GM19467 (cell line): ENCODE measurements at regions not wholly inside any gene's neighbourhood (a gene's known extent, or its start where the extent isn't known, plus 50 kb on each side); places are given as distances from the start of the nearest gene placed in this dataset.
"Not testable (repeated sequence)": the region's sequence is repeated elsewhere in the genome, so short reads cannot be mapped to it uniquely, and the experiment has no call there.

Experiments used
- ATAC-seq: cut with Tn5 transposase; IDR thresholded peaks from one replicate; pipeline ENCODE4 v1.9.1; 2021; ENCODE audit warnings: mild to moderate bottlenecking, moderate library complexity; ENCODE audit not compliant: unreplicated experiment

DNA sequence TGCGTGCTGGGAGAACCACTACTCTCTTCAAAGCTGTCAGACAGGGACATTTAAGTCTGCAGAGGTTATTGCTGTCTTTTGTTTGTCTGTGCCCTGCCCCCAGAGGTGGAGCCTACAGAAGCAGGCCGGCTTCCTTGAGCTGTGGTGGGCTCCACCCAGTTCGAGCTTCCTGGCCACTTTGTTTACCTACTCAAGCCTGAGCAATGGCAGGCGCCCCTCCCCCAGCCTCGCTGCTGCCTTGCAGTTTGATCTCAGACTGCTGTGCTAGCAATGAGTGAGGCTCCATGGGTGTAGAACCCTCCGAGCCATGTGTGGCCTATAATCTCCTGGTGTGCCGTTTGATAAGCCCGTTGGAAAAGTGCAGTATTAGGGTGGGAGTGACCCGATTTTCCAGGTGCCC, 542.5 kb upstream of the KLF4 start:
- not testable (repeated sequence) for ATAC-seq

DNA sequence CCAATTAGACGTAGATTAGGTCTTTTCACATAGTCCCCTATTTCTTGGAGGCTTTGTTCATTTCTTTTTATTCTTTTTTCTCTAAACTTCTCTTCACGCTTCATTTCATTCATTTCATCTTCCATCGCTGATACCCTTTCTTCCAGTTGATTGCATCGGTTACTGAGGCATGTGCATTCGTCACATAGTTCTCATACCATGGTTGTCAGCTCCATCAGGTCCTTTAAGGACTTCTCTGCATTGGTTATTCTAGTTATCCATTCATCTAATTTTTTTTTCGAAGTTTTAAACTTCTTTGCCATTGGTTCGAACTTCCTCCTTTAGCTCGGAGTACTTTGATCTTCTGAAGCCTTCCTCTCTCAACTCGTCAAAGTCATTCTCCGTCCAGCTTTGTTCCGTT, 541.7 kb upstream of the KLF4 start:
- ATAC-seq: not testable (repeated sequence)

DNA sequence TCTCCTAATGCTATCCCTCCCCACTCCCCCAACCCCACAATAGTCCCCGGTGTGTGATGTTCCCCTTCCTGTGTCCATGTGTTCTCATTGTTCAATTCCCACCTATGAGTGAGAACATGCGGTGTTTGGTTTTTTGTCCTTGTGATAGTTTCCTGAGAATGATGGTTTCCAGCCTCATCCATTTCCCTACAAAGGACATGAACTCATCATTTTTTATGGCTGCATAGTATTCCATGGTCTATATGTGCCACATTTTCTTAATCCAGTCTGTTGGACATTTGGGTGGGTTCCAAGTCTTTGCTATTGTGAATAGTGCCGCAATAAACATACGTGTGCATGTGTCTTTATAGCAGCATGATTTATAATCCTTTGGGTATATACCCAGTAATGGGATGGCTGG, 537.1 kb upstream of the KLF4 start:
- not testable (repeated sequence) for ATAC-seq

DNA sequence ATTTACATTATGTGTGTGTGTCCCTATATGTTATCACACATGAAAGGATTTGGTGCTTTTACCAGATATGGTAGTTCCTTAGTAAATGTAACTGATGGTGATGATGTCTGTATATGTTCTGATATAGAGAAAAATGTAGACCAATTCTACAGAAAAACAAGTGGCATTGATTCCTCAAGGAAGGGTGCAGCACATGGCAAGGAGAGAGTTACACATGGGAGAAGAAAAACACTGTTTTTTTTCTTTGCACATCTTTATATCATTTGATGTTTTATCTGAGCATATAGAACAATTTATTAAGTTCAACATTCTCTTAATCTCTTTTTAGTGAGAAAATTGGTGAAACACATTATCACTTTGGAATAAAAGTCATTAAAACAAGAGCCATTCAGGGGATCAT, 535.0 kb upstream of the KLF4 start:
- ATAC-seq: no peak

DNA sequence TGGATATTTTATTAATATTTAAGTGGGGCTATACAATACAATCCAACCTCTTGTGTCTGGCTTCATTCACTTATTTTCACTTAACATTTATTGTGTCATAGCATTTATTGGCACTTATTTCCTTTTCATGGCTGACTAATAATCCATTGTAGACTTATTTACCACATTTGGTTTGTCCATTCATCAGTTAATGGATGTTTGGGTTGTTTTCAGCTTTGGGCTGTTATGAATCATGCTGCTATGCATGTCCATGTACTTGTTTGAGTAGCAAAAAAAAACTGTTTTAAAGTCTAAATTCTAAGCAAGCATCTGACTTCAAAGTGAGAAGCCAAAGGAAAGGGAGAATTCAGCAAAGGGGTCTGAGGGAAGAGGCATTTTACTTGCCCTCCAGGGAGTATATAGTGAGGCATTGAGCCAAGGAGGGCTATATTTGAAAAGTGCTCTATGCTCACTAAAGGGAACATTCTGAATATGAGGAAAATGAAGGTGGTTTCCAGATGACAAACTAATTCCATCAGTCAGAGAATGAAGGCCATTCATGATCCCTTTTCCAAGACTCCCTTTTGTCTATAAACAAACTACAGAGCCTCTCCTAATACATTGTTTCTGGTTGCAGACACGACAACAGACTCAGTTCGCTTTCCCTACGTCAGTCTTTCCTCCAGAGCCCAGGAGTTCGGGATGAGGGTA, 532.8 kb upstream of the KLF4 start:
- ATAC-seq: no peak

DNA sequence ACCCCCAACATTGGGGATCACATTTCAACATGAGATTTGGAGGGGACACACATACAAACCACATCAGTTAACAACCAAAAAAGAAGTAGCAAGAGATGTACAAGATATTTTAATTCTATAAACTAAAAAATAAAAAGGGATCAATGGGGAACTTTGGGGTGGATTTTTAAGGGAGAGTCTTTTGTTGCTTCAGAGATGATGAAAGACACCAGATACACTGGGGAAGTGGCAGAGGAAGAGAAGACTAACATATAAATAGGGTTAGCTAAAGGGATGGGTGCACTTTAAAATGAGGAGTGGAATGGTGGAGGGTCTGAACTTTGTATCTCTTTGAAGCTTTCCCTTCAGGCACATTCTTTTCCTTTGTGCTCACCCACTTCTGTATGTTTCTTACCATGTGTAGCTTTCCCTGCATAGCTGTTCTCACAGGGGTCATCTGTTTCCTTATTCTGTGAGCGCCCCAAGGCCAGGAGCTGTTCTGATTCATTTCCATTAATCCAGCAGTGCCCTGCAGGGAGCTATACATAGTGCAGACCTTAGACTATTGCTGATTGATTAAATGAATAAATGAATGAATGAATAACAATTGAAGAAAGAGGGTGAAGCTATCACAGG, 531.6 kb upstream of the KLF4 start:
- ATAC-seq: no peak

DNA sequence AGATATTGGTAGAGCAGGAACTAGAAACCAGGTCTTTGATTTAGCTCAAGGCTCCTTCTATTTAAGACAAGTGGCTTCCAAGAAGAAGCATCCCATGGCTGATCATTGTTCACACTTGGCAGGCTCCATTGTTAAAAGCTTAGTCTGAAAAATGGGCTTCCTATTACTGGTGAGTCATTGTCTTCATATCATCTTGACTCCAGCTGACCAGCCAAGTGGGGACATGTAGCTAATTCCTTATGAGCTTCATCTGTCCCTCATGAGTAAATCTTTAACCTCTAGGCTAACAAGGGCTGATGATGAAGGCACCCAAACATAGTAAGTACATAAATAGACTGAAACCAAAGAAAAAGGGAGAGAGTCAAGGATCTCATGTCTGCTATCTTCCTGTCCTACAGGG, 530.3 kb upstream of the KLF4 start:
- no peak for ATAC-seq

DNA sequence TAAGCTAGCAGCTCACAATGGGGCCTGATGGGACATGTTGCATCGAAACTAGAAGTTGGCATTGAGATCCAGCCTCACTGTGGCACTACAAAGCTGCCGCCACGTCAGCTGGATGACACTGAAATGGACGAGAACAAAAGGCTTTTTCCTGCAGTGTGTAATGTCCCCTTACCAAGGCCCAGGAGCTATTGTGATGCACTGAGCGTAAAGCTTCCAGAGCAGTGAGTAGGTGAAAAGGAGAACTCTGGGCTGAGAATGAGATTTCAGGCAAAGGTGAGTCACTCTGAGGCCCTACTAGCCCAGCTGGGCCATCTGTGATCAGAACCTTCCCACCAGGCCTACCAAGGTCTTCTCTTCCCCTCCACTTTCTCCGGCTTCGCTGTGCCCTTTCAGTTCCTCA, 528.1 kb upstream of the KLF4 start:
- no peak for ATAC-seq

DNA sequence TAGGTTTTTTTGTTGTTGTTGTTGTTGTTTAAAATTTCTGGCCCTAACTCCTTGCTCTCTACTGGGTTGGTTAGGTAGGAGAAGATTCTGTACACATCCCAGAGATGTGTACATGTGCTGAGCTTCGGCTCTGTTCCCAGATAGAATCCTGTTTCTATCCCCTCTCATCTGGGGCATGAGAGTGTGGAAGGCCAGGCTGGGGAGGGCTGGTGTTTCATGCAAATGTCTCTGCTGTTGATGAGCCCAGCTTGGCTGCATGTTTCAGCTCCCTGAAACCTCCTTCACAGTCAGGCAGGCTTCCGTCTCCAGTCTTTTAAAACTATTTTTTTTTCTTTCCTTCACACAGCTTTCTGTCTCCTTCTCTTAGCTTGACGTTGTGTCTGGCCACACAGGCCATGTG, 526.9 kb upstream of the KLF4 start:
- no peak for ATAC-seq

DNA sequence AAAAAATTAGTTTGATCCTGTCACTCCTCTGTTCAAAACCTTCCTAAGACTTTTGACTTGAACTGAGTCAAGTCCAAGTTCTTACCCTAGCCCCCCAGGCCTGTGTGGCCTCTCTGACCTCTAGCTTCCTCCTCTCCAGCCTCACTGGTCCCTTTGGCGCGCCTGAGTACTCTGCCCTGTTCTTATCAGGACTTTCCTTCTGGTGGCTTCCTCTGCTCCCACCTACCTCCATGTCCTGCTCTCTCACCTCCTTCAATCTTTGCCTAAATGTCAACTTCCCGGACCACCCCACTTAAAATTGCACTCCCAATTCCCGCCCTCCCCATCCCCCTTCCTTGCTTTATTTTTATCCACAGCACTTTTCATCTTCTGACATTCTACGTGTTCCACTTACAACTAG, 526.1 kb upstream of the KLF4 start:
- no peak for ATAC-seq

DNA sequence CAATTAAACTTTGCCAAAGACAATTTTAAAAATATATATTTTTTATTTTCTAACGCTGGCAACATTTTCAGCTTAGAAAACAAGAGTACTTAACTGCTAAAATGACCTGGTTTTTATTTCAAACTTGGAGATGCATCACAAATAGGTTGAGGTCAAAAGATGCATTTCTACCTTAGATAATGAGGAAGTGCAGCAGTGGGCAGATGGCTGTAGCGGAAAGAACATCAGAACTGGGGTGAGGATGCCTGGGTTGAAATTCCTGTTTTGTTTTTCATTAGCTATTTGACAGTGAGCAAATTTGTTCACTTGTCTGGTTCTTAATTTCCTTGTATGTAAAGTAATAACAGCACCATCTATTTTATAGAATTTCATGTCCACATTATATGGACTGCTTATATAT, 524.8 kb upstream of the KLF4 start:
- ATAC-seq: no peak

DNA sequence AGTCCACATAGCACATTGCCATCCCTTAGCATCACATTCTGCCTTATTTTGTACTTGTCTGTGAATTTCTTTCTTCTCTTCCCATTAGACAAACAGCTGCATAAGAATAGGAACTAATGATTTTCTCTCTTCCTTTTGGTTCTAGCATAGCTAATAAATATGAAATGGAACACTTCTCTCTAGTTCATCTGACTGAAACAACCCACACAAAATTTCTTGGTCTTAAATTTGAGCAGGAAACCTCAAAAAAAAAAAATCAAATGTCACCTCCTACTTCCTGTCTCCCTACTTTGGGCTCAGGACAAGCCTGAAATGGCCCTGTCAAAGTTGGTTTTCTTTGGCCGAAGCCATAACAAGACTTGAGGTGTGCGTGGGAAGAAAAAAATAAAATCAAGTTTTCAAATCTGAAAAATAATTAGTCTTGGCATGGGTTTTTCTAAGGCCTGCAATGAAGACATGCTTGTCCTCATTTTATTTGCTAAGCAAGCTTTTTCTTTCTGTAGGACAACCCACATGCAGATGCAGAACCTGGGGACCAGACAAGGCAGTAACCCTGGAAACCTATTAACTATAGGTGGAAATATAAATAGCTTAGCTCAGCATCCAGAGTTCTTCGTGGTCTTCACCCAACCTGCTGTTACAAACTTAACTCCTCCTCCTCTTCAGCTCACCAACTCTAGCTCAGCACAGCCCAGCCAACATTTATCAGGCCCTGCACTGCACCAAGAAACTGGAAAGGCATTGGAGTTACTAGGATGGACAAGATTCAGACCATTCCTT, 523.5 kb upstream of the KLF4 start:
- ATAC-seq: no peak

DNA sequence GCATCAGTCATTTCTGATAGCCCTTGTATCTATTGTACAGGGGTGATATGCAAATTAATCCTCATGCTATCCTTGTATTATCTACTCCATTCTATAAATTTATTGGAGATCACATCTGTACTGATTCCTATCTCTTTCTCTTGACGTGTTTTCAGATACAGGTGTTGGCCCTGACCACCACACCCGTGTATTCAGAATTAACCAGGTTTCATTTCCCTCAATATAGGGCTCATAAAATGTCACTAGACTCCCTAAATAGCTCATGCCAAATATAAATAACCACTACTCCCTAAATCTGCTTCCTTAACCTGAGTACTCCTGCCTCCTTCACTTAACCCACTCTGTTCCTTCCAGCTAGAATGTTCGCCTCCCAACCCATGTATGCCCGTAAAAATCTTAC, 522.8 kb upstream of the KLF4 start:
- ATAC-seq: no peak

DNA sequence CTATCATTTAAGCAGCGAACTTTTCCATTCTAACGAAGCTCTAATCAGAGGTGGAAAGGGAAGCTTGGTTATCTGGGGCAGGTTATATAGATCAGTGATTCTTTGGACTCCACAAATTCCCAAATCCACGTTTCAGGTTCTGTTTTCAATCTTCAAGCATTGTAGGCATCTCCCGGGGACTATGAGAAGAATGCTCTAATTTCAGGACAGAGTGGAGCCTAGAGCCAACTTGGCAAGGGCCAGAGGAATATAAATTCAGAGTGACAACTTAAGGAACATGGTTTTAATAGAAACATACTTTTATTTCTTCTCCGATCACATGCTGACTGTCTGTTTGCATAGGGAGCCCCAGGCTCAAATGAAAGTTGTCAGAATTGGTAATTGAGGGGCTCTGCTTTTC, 514.0 kb upstream of the KLF4 start:
- ATAC-seq: no peak

DNA sequence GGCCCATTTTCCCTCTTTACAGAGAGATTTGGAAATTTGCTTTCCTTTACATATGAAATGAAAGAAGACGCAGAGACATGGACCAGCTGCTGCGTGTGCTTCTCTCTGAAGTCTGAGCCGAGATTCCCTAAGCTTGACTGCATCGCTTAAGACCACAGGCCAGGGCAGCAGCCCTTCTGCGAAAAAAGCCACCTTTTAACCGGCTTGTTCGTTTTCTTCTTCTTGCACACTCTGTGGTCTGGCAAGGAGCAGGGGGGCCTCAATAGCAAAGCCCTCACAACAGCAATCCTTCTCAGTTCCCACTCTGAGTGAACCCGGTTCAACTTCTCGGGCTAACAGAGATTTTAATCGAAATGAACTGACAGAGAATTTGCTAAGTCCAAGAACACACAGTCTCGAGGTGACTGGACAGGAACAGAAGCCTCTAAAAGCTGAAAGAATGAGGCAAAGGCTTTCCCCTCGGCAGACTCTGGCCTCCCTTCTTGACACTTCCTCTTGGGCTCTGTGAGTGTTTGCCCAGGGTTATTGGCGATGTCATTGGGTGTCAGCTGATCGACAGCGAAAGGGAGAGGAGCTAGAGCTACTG, 512.9 kb upstream of the KLF4 start:
- ATAC-seq: no peak

DNA sequence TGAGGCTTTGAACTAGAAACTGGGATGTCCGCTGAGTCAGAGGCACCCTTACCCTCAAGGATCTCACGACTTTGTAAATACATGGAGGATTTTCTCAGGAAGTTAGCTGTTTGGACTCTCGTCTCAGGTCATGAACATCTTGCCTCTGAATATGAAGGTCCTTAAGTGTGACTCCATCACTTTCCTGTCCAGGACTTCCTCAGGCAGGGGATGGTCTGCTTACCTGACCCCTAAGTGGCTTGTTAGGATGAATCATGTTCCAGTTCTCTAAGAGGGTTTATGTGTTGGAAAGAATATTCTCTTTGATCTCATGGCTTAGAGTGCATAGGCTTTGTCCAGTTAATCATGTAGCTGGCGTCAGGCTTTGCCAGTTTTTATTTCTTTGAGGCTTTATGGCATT, 511.7 kb upstream of the KLF4 start:
- no peak for ATAC-seq

DNA sequence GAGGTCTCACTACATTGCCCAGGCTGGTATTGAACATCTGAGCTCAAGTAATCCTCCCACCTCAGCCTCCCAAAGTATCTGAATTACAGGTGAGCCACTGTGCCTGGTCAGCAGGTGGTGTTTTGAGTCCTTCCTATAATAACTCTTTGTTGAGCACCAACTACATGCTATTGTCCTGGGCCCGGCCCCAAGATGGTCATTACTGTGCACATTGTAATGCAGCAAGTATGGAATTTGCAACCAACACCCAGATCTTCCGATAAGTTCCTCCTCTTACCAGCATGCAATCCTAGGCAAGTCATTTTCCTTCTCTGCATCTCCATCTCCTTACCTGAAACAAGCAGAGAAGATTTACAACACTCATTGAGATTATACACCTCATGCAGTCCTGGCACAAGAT, 510.3 kb upstream of the KLF4 start:
- no peak for ATAC-seq

DNA sequence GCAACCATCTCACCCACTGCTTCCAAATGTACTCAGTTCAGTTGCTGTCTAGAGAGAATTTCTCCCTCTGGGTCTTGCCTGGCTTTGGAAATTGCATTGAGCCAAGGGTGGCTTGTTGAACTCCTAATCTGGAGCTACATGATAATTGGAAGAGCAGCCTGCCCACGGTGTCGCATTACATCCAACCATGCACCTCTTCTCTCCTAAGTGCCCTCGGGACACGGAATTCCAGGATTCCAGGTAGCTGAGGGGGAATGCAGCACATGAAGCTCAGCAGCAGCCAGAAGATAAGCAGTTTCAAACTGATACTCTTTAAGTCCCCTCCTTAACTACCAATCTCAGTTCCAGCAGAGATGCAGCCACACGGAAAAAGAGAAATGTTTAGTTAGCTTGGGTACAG, 509.4 kb upstream of the KLF4 start:
- ATAC-seq: no peak

DNA sequence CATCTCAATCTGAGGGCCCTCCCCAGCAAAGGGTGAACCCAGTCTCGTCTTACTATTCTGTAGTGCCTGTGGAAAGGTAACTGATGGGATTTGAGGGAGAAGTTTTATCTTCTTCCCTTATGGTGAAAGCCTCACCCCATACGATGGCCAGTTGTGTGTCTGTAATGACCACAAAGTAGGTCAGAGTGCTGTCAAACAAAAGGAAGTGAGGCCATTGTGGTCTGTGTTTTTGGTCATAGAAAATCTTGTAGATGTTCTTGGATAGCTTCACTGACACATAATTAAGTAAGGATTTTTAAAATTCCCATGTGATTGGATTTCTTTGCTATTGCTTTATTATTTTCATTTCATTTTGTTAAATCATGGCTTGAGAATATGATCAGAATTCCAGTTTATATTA, 505.1 kb upstream of the KLF4 start:
- no peak for ATAC-seq

DNA sequence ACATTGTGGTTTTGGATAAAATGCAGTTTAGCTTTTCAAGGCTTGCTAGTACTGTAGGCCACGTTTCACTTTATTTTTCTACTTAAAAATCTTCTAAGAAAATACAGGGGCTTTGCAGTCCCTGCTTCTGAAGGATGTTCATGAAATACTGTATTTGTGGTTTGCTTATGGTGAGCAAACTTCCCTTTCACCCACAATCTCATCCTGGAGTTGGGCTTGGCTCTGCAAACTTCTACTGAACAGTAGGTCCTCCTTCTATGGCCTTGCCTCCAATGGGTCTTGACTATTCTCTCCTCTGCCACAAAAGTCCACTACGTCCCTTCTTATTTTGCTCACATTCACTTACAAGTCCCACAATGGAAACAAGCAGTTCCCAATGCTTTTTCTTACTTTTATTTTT, 502.7 kb upstream of the KLF4 start:
- ATAC-seq: no peak

DNA sequence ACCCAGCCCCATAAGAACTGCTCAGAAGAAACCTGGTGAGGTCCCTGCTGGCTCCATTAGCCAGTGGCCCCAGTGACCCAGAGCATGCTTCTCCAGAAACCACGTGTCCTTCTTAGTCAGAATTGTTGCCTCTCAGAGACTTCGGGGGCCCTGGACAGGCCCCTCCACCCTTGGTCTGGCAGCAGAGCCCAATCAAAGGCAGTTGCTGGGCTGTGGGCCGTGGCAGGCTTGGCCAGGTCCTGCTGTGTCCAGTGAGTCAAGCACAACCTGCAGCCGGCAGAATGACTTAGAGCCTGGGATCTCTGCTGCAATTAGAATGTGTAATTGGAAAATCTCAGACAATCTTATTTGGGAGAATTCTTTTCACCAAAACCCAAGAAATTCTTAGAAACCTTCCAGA, 502.0 kb upstream of the KLF4 start:
- no peak for ATAC-seq

DNA sequence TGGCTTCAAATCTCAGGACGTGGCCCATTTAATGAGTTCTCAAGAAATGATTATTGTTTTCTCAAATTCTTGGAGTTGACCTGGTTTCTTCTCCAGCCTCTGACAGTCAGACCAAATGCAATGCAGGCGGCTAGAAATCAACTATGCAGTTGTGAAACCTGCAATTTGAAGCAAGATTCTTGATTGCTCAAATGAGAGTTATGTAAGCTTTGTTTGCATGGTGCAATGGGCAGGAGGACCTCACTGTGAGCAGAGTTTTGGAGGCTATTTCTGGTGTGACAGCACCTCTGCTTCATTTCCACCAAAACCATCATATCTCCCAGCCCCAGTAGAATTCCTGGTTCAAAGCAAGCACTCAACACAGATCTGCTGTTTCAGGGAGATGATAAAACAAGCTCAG, 500.0 kb upstream of the KLF4 start:
- no peak for ATAC-seq
